Left ventricle myocardium superior (tissue), 1 donor: ENCODE measurements at regions not wholly inside any gene's neighbourhood (a gene's known extent, or its start where the extent isn't known, plus 50 kb on each side); places are given as distances from the start of the nearest gene placed in this dataset.

Experiments
- ATAC-seq: fragments of 200-7000 bp; cut with Tn5 transposase; one replicate; pipeline ENCODE4 v1.9.1; 2020; ENCODE audit warnings: mild to moderate bottlenecking, moderate library complexity
- DNase-seq: peaks from one replicate; pipeline ENCODE4 v3.0.0-alpha.2; 2020
- intact Hi-C: fragments of 100-400 bp; cut with micrococcal nuclease; formaldehyde crosslinking; loops from one replicate; pipeline ENCODE4 v1.11.0; 2022
- donor health status: DM: no; HTN: yes; CAD: no; lungs with severe emphysema.

GRCh38 chr6:48777411-48777810, 666.4 kb upstream of the PTCHD4 start:
- no peak for DNase-seq
- no peak for ATAC-seq
- intact Hi-C loops = no loop called here

- ATAC-seq (no peak), DNase-seq (no peak)
- intact Hi-C loops = no loop called here
Measured at GRCh38 chr6:48775157-48775556, 664.2 kb upstream of the PTCHD4 start.

GRCh38 chr6:48774276-48774675, 663.3 kb upstream of the PTCHD4 start:
- intact Hi-C loops = no loop called here
- DNase-seq (no peak), ATAC-seq (no peak)

- DNase-seq = no peak
- intact Hi-C loops = no loop called here
- no peak for ATAC-seq
Measured at GRCh38 chr6:48766349-48766748, 655.4 kb upstream of the PTCHD4 start.

GRCh38 chr6:48765352-48765961, 654.5 kb upstream of the PTCHD4 start:
- intact Hi-C loops = loop anchor here (2.0 kb wide), 1 partner anchor 977 kb away; no protein-coding TSS in a partner anchor
- ATAC-seq (no peak), DNase-seq (no peak)

GRCh38 chr6:48764286-48765044, 653.5 kb upstream of the PTCHD4 start:
- DNase-seq = no peak
- no peak for ATAC-seq
- intact Hi-C loops = loop anchor here (2.0 kb wide), 1 partner anchor 976 kb away; no protein-coding TSS in a partner anchor

GRCh38 chr6:48757661-48758060, 646.7 kb upstream of the PTCHD4 start:
- intact Hi-C loops = no loop called here
- no peak for DNase-seq
- ATAC-seq = no peak

- ATAC-seq = no peak
- intact Hi-C loops = no loop called here
- no peak for DNase-seq
Measured at GRCh38 chr6:48755315-48755714, 644.3 kb upstream of the PTCHD4 start.

GRCh38 chr6:48754641-48755040, 643.6 kb upstream of the PTCHD4 start:
- intact Hi-C loops = no loop called here
- ATAC-seq = no peak
- no peak for DNase-seq

- intact Hi-C loops = no loop called here
Measured at GRCh38 chr6:48750861-48751260, 639.9 kb upstream of the PTCHD4 start.

GRCh38 chr6:48747471-48747870, 636.5 kb upstream of the PTCHD4 start:
- intact Hi-C loops = no loop called here
- ATAC-seq (no peak), DNase-seq (no peak)

More at GRCh38 chr6:48750861-48751260, 639.9 kb upstream of the PTCHD4 start:
- ATAC-seq (no peak), DNase-seq (no peak)

GRCh38 chr6:48747040-48747439, 636.0 kb upstream of the PTCHD4 start:
- intact Hi-C loops = no loop called here
- no peak for ATAC-seq

GRCh38 chr6:48744948-48745347, 634.0 kb upstream of the PTCHD4 start:
- DNase-seq = no peak
- intact Hi-C loops = no loop called here
- no peak for ATAC-seq

More at GRCh38 chr6:48747040-48747439, 636.0 kb upstream of the PTCHD4 start:
- no peak for DNase-seq

GRCh38 chr6:48743738-48744137, 632.7 kb upstream of the PTCHD4 start:
- intact Hi-C loops = no loop called here
- DNase-seq (no peak), ATAC-seq (no peak)

GRCh38 chr6:48736501-48737206, 625.7 kb upstream of the PTCHD4 start:
- intact Hi-C loops = no loop called here
- ATAC-seq = no peak
- no peak for DNase-seq

GRCh38 chr6:48735846-48736245, 624.8 kb upstream of the PTCHD4 start:
- no peak for ATAC-seq
- no peak for DNase-seq
- intact Hi-C loops = no loop called here

GRCh38 chr6:48733581-48733980, 622.6 kb upstream of the PTCHD4 start:
- intact Hi-C loops = no loop called here
- no peak for DNase-seq
- no peak for ATAC-seq

- intact Hi-C loops = no loop called here
- DNase-seq (no peak), ATAC-seq (no peak)
Measured at GRCh38 chr6:48714699-48715098, 603.7 kb upstream of the PTCHD4 start.

- no peak for DNase-seq
- intact Hi-C loops = no loop called here
- no peak for ATAC-seq
Measured at GRCh38 chr6:48714250-48714649, 603.3 kb upstream of the PTCHD4 start.

GRCh38 chr6:48713612-48714011, 602.6 kb upstream of the PTCHD4 start:
- DNase-seq (no peak), ATAC-seq (no peak)
- intact Hi-C loops = no loop called here
